ENCODE measurements at regions not wholly inside any gene's neighbourhood (a gene's known extent, or its start where the extent isn't known, plus 50 kb on each side); places are given as distances from the start of the nearest gene placed in this dataset.

DNA sequence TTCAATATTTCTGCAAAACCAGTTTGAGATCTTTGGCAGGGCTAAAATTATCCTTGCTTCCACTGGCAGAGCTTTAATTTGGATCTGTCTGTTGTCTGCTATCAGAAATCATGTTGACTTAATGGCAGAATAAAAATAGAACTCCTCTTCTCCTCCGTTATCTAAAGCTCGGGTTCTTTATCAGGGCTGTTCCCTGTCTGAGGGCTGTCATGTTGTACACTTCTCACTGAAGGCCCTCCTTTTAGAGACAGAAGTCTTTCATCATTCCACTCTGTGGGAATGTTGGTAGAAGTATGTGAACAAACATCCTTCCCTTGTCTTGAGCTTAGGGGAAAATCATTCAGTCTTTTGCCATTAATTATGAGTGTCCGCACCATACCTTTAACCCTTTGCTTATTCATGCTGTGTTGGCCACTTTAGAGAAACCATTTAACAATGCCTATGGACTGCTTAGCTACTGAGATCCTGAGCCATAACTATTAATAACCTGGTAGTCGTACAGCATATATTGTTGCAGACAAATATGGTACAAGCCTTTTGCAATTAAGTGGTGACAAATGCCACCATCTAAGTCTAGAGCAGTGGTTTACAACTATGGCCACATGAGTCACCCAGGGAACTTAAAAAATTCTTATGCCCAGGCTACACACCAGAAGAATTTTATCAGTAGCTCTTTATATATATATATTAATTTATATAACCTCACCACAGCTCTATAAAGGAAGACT, 226.0 kb upstream of the TPM1 start:
- no peak for TF ChIP-seq POLR2A (IDR thresholded peaks at IDR 0.05)
- no peak for TF ChIP-seq POLR2AphosphoS5 (IDR thresholded peaks at IDR 0.05)
- TF ChIP-seq, protein P1, sequence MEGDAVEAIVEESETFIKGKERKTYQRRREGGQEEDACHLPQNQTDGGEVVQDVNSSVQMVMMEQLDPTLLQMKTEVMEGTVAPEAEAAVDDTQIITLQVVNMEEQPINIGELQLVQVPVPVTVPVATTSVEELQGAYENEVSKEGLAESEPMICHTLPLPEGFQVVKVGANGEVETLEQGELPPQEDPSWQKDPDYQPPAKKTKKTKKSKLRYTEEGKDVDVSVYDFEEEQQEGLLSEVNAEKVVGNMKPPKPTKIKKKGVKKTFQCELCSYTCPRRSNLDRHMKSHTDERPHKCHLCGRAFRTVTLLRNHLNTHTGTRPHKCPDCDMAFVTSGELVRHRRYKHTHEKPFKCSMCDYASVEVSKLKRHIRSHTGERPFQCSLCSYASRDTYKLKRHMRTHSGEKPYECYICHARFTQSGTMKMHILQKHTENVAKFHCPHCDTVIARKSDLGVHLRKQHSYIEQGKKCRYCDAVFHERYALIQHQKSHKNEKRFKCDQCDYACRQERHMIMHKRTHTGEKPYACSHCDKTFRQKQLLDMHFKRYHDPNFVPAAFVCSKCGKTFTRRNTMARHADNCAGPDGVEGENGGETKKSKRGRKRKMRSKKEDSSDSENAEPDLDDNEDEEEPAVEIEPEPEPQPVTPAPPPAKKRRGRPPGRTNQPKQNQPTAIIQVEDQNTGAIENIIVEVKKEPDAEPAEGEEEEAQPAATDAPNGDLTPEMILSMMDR (IDR thresholded peaks at IDR 0.05): no peak
- TF ChIP-seq EP300 (IDR thresholded peaks at IDR 0.05): no peak
